ENCODE measurements at regions not wholly inside any gene's neighbourhood (a gene's known extent, or its start where the extent isn't known, plus 50 kb on each side); places are given as distances from the start of the nearest gene placed in this dataset.

GRCh38 chr2:19543663-19544383, 185.4 kb upstream of the OSR1 start (continued):
- TF ChIP-seq ATF2 (IDR thresholded peaks at IDR 0.05; ENCODE audit: low read length), result no peak
- no peak for TF ChIP-seq CUX1 (IDR thresholded peaks at IDR 0.05; ENCODE audit: insufficient replicate concordance, low read depth, low read length)

- H3K79me2 ChIP-seq (ENCODE audit: control insufficient read depth, insufficient read depth, low read length), result no peaks in the 10 kb centered on the region
- SMC1A ChIA-PET (ENCODE audit: uncharacterized antibody, unreplicated experiment), result interaction anchor here (0.7 kb wide), 1 partner anchor 324 kb away, joined by 3 read pairs; no protein-coding TSS in a partner anchor
- CTCF ChIA-PET, result no interaction called here
- H3K36me3 ChIP-seq (ENCODE audit: control insufficient read depth in 2 of 2, insufficient read depth in 2 of 2, low read length in 1 of 2), result no peaks in the 10 kb centered on the region
- DNase-seq (ENCODE audit: low read depth, low spot score) (no peak), FAIRE-seq (no peak), ATAC-seq (no peak)
- no peak overlapping the region for H3K4me3 ChIP-seq
- RAD21 ChIA-PET (ENCODE audit: unreplicated experiment), result no interaction called here
- no peaks in the 10 kb centered on the region for H3K4me1 ChIP-seq (ENCODE audit: control insufficient read depth, insufficient read depth, low read length)
- intact Hi-C loops (cut with micrococcal nuclease; ENCODE audit: unreplicated experiment), result no loop called here
- in situ Hi-C loops (cut with MboI), result no loop called here
- no peaks in the 10 kb centered on the region for H3K9me3 ChIP-seq (replicated peaks; ENCODE audit: control insufficient read depth, insufficient read depth, low read length)
- H3K9ac ChIP-seq (ENCODE audit: control insufficient read depth, insufficient read depth, low read length), result no peak overlapping the region
- no TSS peak for BruUV-seq (replicated peaks)
- POLR2A ChIA-PET, result no interaction called here
- no peak overlapping the region for H2AFZ ChIP-seq (ENCODE audit: control insufficient read depth, low read depth, low read length)
- H4K20me1 ChIP-seq (ENCODE audit: control insufficient read depth, insufficient read depth), result no peaks in the 10 kb centered on the region
- no peaks in the 10 kb centered on the region; a peak in 1 of 4 replicates for H3K27me3 ChIP-seq (replicated peaks in 1 of 2; ENCODE audit: control insufficient read depth in 2 of 2, insufficient read depth in 2 of 2, low read length in 1 of 2)
- H3K4me2 ChIP-seq (ENCODE audit: control insufficient read depth, insufficient read depth), result no peak overlapping the region
- H3K27ac ChIP-seq (ENCODE audit: control insufficient read depth, insufficient read depth), result no peak overlapping the region
- WGBS (ENCODE audit: insufficient coverage, insufficient replicate concordance, low lambda C conversion rate, missing lambda C conversion rate), result 21% methylated on average over 8 of the region's 8 CpGs
- TF ChIP-seq ZNF592 (IDR thresholded peaks at IDR 0.05) (no peak), TBL1XR1 (IDR thresholded peaks at IDR 0.05; ENCODE audit: low read depth, low read length) (no peak), SKIL (IDR thresholded peaks at IDR 0.05; ENCODE audit: low read depth, poor library complexity, severe bottlenecking) (no peak)
Observed at GRCh38 chr2:19542796-19543662, 184.6 kb upstream of the OSR1 start.

All from GM12878 (cell line).